Lung (tissue), 11 donors: ENCODE measurements at regions not wholly inside any gene's neighbourhood (a gene's known extent, or its start where the extent isn't known, plus 50 kb on each side); places are given as distances from the start of the nearest gene placed in this dataset.

Source experiments
- ATAC-seq: fragments of 200-7000 bp; cut with Tn5 transposase; one replicate; pipeline ENCODE4 v1.9.1; 2020; ENCODE audit warnings: moderate number of reproducible peaks; ENCODE audit not compliant: insufficient read depth, low FRiP score
- DNase-seq, 3 donors: peaks; one replicate each; pipeline ENCODE4 v3.0.0-alpha.2; 2013 to 2017
- H3K27ac ChIP-seq, 2 donors: one replicate each; pipeline ENCODE4 v1.5.1; 2013; ENCODE audit warnings: mild to moderate bottlenecking in 2 of 2, moderate library complexity in 2 of 2, control low read depth in 1 of 2, inconsistent platforms in 1 of 2, low read depth in 1 of 2, low read length in 1 of 2
- H3K27me3 ChIP-seq, 3 donors: one replicate each; pipeline ENCODE4 v1.5.1; 2013; ENCODE audit warnings: low read length in 2 of 3; ENCODE audit not compliant: control insufficient read depth in 3 of 3, insufficient read depth in 3 of 3
- H3K36me3 ChIP-seq, 4 donors: one replicate each; pipeline ENCODE4 v1.5.1; 2013; ENCODE audit warnings: low read length in 4 of 4, mild to moderate bottlenecking in 1 of 4, moderate library complexity in 1 of 4; ENCODE audit not compliant: control insufficient read depth in 4 of 4, insufficient read depth in 4 of 4
- H3K4me1 ChIP-seq, 5 donors: one replicate each; pipeline ENCODE4 v1.5.1; 2013; ENCODE audit warnings: low read length in 5 of 5, mild to moderate bottlenecking in 2 of 5, moderate library complexity in 1 of 5; ENCODE audit not compliant: control insufficient read depth in 5 of 5, insufficient read depth in 5 of 5
- H3K4me3 ChIP-seq: one replicate; pipeline ENCODE4 v1.5.1; 2013; ENCODE audit warnings: mild to moderate bottlenecking, control low read depth, moderate library complexity
- H3K9ac ChIP-seq, 2 donors: one replicate each; pipeline ENCODE4 v1.5.1; 2013; ENCODE audit warnings: low read length in 2 of 2, control low read depth in 1 of 2; ENCODE audit not compliant: insufficient read depth in 1 of 2
- H3K9me3 ChIP-seq, 4 donors: one replicate each; pipeline ENCODE4 v1.5.1; 2013; ENCODE audit warnings: low read length in 3 of 4, mild to moderate bottlenecking in 1 of 4, moderate library complexity in 1 of 4; ENCODE audit not compliant: control insufficient read depth in 4 of 4, insufficient read depth in 3 of 4
- WGBS, 2 donors: extraction: QIAGEN DNeasy Blood & Tissue Kit; methylation state at CpG; one replicate each; pipeline ENCODE4 v1.1.7; 2013; 5-methylcytosine and 5-hydroxymethylcytosine counted together
- TF ChIP-seq, protein P1 (sequence below): IDR thresholded peaks from 2 replicates; pipeline ENCODE4 v1.5.1; 2012; ENCODE audit warnings: mild to moderate bottlenecking; ENCODE audit errors: control extremely low read depth, extremely low read depth
- donor health status: control.
- donor health status: control.
- donor health status: Bipolar disorder and iron deficiency.
- donor health status: healthy.
- donor health status: DM: yes; HTN: yes; CAD: no.

DNA sequence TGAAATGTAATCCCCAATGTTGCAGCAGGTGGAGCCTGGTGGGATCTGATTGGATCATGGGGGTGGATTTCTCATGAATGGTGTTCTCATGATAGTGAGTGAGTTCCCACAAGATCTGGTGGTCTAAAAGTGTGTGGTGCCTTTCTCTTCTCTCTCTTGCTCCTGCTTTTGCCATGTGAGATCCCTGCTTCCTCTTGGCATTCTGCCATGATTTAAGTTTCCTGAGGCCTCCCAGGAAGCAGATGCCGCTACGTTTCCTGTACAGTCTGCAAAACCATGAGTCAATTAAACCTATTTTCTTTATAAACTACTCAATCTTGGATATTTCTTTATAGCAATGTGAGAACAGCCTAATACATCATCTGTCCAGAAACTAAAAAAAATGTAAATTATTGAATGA, 298.3 kb downstream of the MEX3B start:
- peaks cover 0 to 3% (median 0%) of the 10 kb centered on the region in 3 donors for H3K27me3 ChIP-seq
- no peak overlapping the region for H3K4me3 ChIP-seq
- H3K9ac ChIP-seq, result no peak overlapping the region
- ATAC-seq (no peak), DNase-seq (no peak)
- H3K36me3 ChIP-seq, result no peaks in the 10 kb centered on the region
- no peak overlapping the region for H3K27ac ChIP-seq
- peaks cover 0 to 2% (median 0%) of the 10 kb centered on the region in 4 donors for H3K9me3 ChIP-seq
- WGBS, 2 donors, result 22 to 35% methylated on average over 2 of the region's 2 CpGs
- peaks cover under 1 to 12% (median 8%) of the 10 kb centered on the region in 5 donors for H3K4me1 ChIP-seq
- TF ChIP-seq, protein P1, sequence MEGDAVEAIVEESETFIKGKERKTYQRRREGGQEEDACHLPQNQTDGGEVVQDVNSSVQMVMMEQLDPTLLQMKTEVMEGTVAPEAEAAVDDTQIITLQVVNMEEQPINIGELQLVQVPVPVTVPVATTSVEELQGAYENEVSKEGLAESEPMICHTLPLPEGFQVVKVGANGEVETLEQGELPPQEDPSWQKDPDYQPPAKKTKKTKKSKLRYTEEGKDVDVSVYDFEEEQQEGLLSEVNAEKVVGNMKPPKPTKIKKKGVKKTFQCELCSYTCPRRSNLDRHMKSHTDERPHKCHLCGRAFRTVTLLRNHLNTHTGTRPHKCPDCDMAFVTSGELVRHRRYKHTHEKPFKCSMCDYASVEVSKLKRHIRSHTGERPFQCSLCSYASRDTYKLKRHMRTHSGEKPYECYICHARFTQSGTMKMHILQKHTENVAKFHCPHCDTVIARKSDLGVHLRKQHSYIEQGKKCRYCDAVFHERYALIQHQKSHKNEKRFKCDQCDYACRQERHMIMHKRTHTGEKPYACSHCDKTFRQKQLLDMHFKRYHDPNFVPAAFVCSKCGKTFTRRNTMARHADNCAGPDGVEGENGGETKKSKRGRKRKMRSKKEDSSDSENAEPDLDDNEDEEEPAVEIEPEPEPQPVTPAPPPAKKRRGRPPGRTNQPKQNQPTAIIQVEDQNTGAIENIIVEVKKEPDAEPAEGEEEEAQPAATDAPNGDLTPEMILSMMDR, result no peak

GRCh38 chr15:81747026-81747425, 298.8 kb downstream of the MEX3B start:
- H3K9me3 ChIP-seq, result peaks cover 0 to 2% (median 0%) of the 10 kb centered on the region in 4 donors
- H3K27me3 ChIP-seq, result peaks cover 0 to 3% (median 0%) of the 10 kb centered on the region in 3 donors
- no peak overlapping the region for H3K9ac ChIP-seq
- H3K4me3 ChIP-seq, result no peak overlapping the region
- 76 to 81% methylated on average over 3 of the region's 3 CpGs for WGBS, 2 donors
- no peaks in the 10 kb centered on the region for H3K36me3 ChIP-seq
- TF ChIP-seq, protein P1, result no peak
- ATAC-seq, result no peak
- peaks cover 0 to 10% (median 4%) of the 10 kb centered on the region in 5 donors for H3K4me1 ChIP-seq
- no peak for DNase-seq
- no peak overlapping the region for H3K27ac ChIP-seq

- ATAC-seq (no peak), DNase-seq (no peak)
- Histone ChIP-seq H3K9ac (no peak overlapping the region), H3K4me1 (no peaks in the 10 kb centered on the region), H3K36me3 (no peaks in the 10 kb centered on the region), H3K27ac (no peak overlapping the region), H3K27me3 (peaks cover 0 to 3% (median 0%) of the 10 kb centered on the region in 3 donors), H3K9me3 (peaks cover 0 to 3% (median 1%) of the 10 kb centered on the region in 4 donors), H3K4me3 (no peak overlapping the region)
- 92 to 96% methylated on average over 4 of the region's 4 CpGs for WGBS, 2 donors
- TF ChIP-seq, protein P1, result no peak
Measured at GRCh38 chr15:81744364-81744763, 301.5 kb downstream of the MEX3B start.

DNA sequence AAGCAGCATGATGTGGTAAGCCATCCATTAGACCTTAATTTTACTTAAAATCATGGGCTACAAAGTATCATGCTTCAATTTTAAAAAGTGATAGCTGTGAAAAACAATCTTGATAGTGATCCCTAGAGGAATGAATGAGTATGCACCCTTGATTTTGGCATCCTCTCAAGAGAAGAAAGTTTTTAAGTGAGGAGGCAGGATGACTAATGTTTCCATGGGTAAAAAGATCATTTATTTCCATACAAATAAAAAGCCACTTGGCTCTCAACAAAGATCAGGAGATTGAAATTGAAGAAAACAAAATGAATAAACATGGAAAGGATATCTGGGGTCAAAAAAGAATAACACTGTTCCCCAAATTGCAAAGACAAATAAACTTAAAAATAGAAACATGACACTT, 305.4 kb downstream of the MEX3B start:
- TF ChIP-seq, protein P1, result no peak
- Histone ChIP-seq H3K9me3 (peaks cover 0 to 3% (median 1%) of the 10 kb centered on the region in 4 donors), H3K4me3 (no peak overlapping the region), H3K4me1 (no peaks in the 10 kb centered on the region), H3K27ac (no peak overlapping the region), H3K27me3 (no peaks in the 10 kb centered on the region), H3K36me3 (no peaks in the 10 kb centered on the region), H3K9ac (no peak overlapping the region)
- ATAC-seq (no peak), DNase-seq (no peak)
